NT2/D1 (cell line): ENCODE measurements at regions not wholly inside any gene's neighbourhood (a gene's known extent, or its start where the extent isn't known, plus 50 kb on each side); places are given as distances from the start of the nearest gene placed in this dataset.

Experiments used
- DNase-seq: peaks from one replicate; pipeline ENCODE4 v3.0.0-alpha.2; 2011; ENCODE audit warnings: low read depth, low spot score
- H3K27me3 ChIP-seq: 2 replicates; pipeline ENCODE4 v1.6.0; 2011; ENCODE audit warnings: mild to moderate bottlenecking; ENCODE audit not compliant: insufficient read length, insufficient read depth
- H3K36me3 ChIP-seq: 2 replicates; pipeline ENCODE4 v1.6.1; 2011; ENCODE audit warnings: mild to moderate bottlenecking, low read length, mixed read lengths; ENCODE audit not compliant: insufficient read depth, insufficient read length
- H3K4me1 ChIP-seq: 2 replicates; pipeline ENCODE4 v1.5.1; 2011; ENCODE audit not compliant: insufficient read depth, insufficient read length
- H3K4me3 ChIP-seq: 2 replicates; pipeline ENCODE4 v1.5.1; 2011; ENCODE audit warnings: low read depth; ENCODE audit not compliant: insufficient read length
- H3K9ac ChIP-seq: 2 replicates; pipeline ENCODE4 v1.6.0; 2011; ENCODE audit warnings: low read depth; ENCODE audit not compliant: insufficient read length
- H3K9me3 ChIP-seq: 2 replicates; pipeline ENCODE4 v1.5.1; 2011; ENCODE audit warnings: mild to moderate bottlenecking, low read length; ENCODE audit not compliant: insufficient read depth
- SUZ12 ChIP-seq: IDR thresholded peaks from 2 replicates; pipeline ENCODE4 v1.6.1; 2011; ENCODE audit not compliant: insufficient read length, insufficient read depth; ENCODE audit errors: extremely low read depth
- YY1 ChIP-seq: IDR thresholded peaks from 2 replicates; pipeline ENCODE4 v1.6.1; 2011; ENCODE audit not compliant: insufficient read length, insufficient read depth
- ZNF274 ChIP-seq: IDR thresholded peaks from 2 replicates; pipeline ENCODE4 v1.6.1; 2011; ENCODE audit warnings: mild to moderate bottlenecking, low read depth, low read length

- no peaks in the 10 kb centered on the region for H3K4me1 ChIP-seq
- TF ChIP-seq ZNF274: no peak
- TF ChIP-seq SUZ12: no peak
- TF ChIP-seq YY1: no peak
Measured at GRCh38 chr2:103638978-103639377, 877.1 kb downstream of the TMEM182 start.

GRCh38 chr2:103656558-103656957 is 894.7 kb downstream of the TMEM182 start:
- DNase-seq: peak; percentile 8
- Histone ChIP-seq H3K9ac (no peak overlapping the region), H3K27me3 (no peaks in the 10 kb centered on the region), H3K36me3 (no peaks in the 10 kb centered on the region), H3K9me3 (no peaks in the 10 kb centered on the region), H3K4me3 (no peak overlapping the region), H3K4me1 (no peaks in the 10 kb centered on the region)
- TF ChIP-seq ZNF274 (no peak), SUZ12 (no peak)

More at GRCh38 chr2:103638978-103639377, 877.1 kb downstream of the TMEM182 start:
- no peaks in the 10 kb centered on the region for H3K9me3 ChIP-seq
- DNase-seq: no peak
- no peak overlapping the region for H3K9ac ChIP-seq
- H3K27me3 ChIP-seq: no peaks in the 10 kb centered on the region
- no peaks in the 10 kb centered on the region for H3K36me3 ChIP-seq
- no peak overlapping the region for H3K4me3 ChIP-seq

- DNase-seq: no peak
- no peak overlapping the region for H3K4me3 ChIP-seq
- H3K4me1 ChIP-seq: no peaks in the 10 kb centered on the region
- no peak overlapping the region for H3K9ac ChIP-seq
- TF ChIP-seq YY1: no peak
- TF ChIP-seq ZNF274: no peak
- no peak for TF ChIP-seq SUZ12
- H3K36me3 ChIP-seq: no peaks in the 10 kb centered on the region
- no peaks in the 10 kb centered on the region for H3K27me3 ChIP-seq
- no peaks in the 10 kb centered on the region for H3K9me3 ChIP-seq
Measured at GRCh38 chr2:103660519-103660918, 898.7 kb downstream of the TMEM182 start.

- no peaks in the 10 kb centered on the region for H3K36me3 ChIP-seq
- H3K27me3 ChIP-seq: no peaks in the 10 kb centered on the region
- H3K9me3 ChIP-seq: no peaks in the 10 kb centered on the region
- H3K4me1 ChIP-seq: no peaks in the 10 kb centered on the region
- TF ChIP-seq SUZ12: no peak
- TF ChIP-seq ZNF274: no peak
- TF ChIP-seq YY1: no peak
- DNase-seq: no peak
- no peak overlapping the region for H3K9ac ChIP-seq
- H3K4me3 ChIP-seq: no peak overlapping the region
Measured at GRCh38 chr2:103660947-103661346, 899.1 kb downstream of the TMEM182 start.

GRCh38 chr2:103664690-103665089 is 902.9 kb downstream of the TMEM182 start:
- H3K27me3 ChIP-seq: no peaks in the 10 kb centered on the region
- no peak overlapping the region for H3K9ac ChIP-seq
- no peak overlapping the region for H3K4me3 ChIP-seq
- DNase-seq: peak; percentile 8
- H3K4me1 ChIP-seq: no peaks in the 10 kb centered on the region
- no peak for TF ChIP-seq YY1
- TF ChIP-seq ZNF274: no peak
- no peak for TF ChIP-seq SUZ12
- no peaks in the 10 kb centered on the region for H3K36me3 ChIP-seq
- H3K9me3 ChIP-seq: no peaks in the 10 kb centered on the region

- Histone ChIP-seq H3K36me3 (no peaks in the 10 kb centered on the region), H3K9me3 (no peaks in the 10 kb centered on the region), H3K4me3 (no peak overlapping the region), H3K27me3 (no peaks in the 10 kb centered on the region), H3K4me1 (no peaks in the 10 kb centered on the region), H3K9ac (no peak overlapping the region)
- DNase-seq: no peak
- TF ChIP-seq YY1: no peak
- no peak for TF ChIP-seq SUZ12
- TF ChIP-seq ZNF274: no peak
Measured at GRCh38 chr2:103667335-103667884, 905.6 kb downstream of the TMEM182 start.

GRCh38 chr2:103669531-103669930 is 907.7 kb downstream of the TMEM182 start:
- DNase-seq: no peak
- H3K9ac ChIP-seq: no peak overlapping the region
- TF ChIP-seq YY1 (no peak), ZNF274 (no peak), SUZ12 (no peak)

More at GRCh38 chr2:103669531-103669930, 907.7 kb downstream of the TMEM182 start:
- Histone ChIP-seq H3K4me1 (no peaks in the 10 kb centered on the region), H3K4me3 (no peak overlapping the region), H3K27me3 (no peaks in the 10 kb centered on the region), H3K9me3 (no peaks in the 10 kb centered on the region), H3K36me3 (no peaks in the 10 kb centered on the region)
